NCI-H2107 treated with DMSO at 0.1 percent for 48 hours (cell line): ENCODE measurements at regions not wholly inside any gene's neighbourhood (a gene's known extent, or its start where the extent isn't known, plus 50 kb on each side); places are given as distances from the start of the nearest gene placed in this dataset.

Experiments used
- DNase-seq: peaks from one replicate; lab custom pipeline; 2025; ENCODE audit not compliant: unreplicated experiment; lab: John Stamatoyannopoulos, UW

GRCh38 chr3:109532257-109533216 lies 195.2 kb upstream of the DPPA4 start:
- DNase-seq = no peak

- peak; percentile 4 for DNase-seq
Measured at GRCh38 chr3:109545746-109546145, 208.4 kb upstream of the DPPA4 start.

- DNase-seq = no peak
Measured at GRCh38 chr3:109548192-109548938, 211.0 kb upstream of the DPPA4 start.

GRCh38 chr3:109553591-109554371 lies 216.4 kb upstream of the DPPA4 start:
- DNase-seq = no peak

GRCh38 chr3:109559389-109559788 lies 222.0 kb upstream of the DPPA4 start:
- no peak for DNase-seq

GRCh38 chr3:109563149-109563548 lies 225.8 kb upstream of the DPPA4 start:
- DNase-seq = no peak

- no peak for DNase-seq
Measured at GRCh38 chr3:109569135-109569846, 231.9 kb upstream of the DPPA4 start.

GRCh38 chr3:109570408-109570807 lies 233.1 kb upstream of the DPPA4 start:
- no peak for DNase-seq

GRCh38 chr3:109572301-109572700 lies 235.0 kb upstream of the DPPA4 start:
- DNase-seq = no peak

- no peak for DNase-seq
Measured at GRCh38 chr3:109596991-109597390, 259.6 kb upstream of the DPPA4 start.

GRCh38 chr3:109597444-109597843 lies 260.1 kb upstream of the DPPA4 start:
- DNase-seq = no peak

GRCh38 chr3:109607897-109608296 lies 270.6 kb upstream of the DPPA4 start:
- DNase-seq = no peak

GRCh38 chr3:109608574-109608973 lies 271.2 kb upstream of the DPPA4 start:
- DNase-seq = no peak

- DNase-seq = no peak
Measured at GRCh38 chr3:109618766-109619378, 281.5 kb upstream of the DPPA4 start.

- DNase-seq = no peak
Measured at GRCh38 chr3:109631897-109632296, 294.6 kb upstream of the DPPA4 start.

- no peak for DNase-seq
Measured at GRCh38 chr3:109640146-109640652, 302.9 kb upstream of the DPPA4 start.

- no peak for DNase-seq
Measured at GRCh38 chr3:109642025-109642424, 304.7 kb upstream of the DPPA4 start.

- no peak for DNase-seq
Measured at GRCh38 chr3:109643590-109643989, 306.2 kb upstream of the DPPA4 start.

- no peak for DNase-seq
Measured at GRCh38 chr3:109644332-109644731, 307.0 kb upstream of the DPPA4 start.

GRCh38 chr3:109644746-109645145 lies 307.4 kb upstream of the DPPA4 start:
- DNase-seq = no peak
